ENCODE measurements at regions not wholly inside any gene's neighbourhood (a gene's known extent, or its start where the extent isn't known, plus 50 kb on each side); places are given as distances from the start of the nearest gene placed in this dataset.
"Not testable (repeated sequence)": the region's sequence is repeated elsewhere in the genome, so short reads cannot be mapped to it uniquely, and the experiment has no call there.

- TF ChIP-seq, protein P1, sequence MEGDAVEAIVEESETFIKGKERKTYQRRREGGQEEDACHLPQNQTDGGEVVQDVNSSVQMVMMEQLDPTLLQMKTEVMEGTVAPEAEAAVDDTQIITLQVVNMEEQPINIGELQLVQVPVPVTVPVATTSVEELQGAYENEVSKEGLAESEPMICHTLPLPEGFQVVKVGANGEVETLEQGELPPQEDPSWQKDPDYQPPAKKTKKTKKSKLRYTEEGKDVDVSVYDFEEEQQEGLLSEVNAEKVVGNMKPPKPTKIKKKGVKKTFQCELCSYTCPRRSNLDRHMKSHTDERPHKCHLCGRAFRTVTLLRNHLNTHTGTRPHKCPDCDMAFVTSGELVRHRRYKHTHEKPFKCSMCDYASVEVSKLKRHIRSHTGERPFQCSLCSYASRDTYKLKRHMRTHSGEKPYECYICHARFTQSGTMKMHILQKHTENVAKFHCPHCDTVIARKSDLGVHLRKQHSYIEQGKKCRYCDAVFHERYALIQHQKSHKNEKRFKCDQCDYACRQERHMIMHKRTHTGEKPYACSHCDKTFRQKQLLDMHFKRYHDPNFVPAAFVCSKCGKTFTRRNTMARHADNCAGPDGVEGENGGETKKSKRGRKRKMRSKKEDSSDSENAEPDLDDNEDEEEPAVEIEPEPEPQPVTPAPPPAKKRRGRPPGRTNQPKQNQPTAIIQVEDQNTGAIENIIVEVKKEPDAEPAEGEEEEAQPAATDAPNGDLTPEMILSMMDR (conservative IDR thresholded peaks at IDR 0.05; ENCODE audit: low read length), result not testable (repeated sequence)
- TF ChIP-seq EZH2phosphoT487 (IDR thresholded peaks at IDR 0.05; ENCODE audit: borderline replicate concordance), result not testable (repeated sequence)
These were observed 69.4 kb upstream of the NUTM2F start for GRCh38 chr9:94397766-94398379.
